ENCODE measurements at regions not wholly inside any gene's neighbourhood (a gene's known extent, or its start where the extent isn't known, plus 50 kb on each side); places are given as distances from the start of the nearest gene placed in this dataset.
A peak's percentile ranks its signal among the peaks of the same experiment; 100 is the strongest.

GRCh38 chr4:35884714-35885480 is 359.4 kb downstream of the ARAP2 start:
- DNase-seq: no peak

- DNase-seq: no peak
Measured at GRCh38 chr4:35897808-35898207, 346.5 kb downstream of the ARAP2 start.

GRCh38 chr4:35900286-35901243 is 343.7 kb downstream of the ARAP2 start:
- DNase-seq: no peak

GRCh38 chr4:35912174-35912573 is 332.1 kb downstream of the ARAP2 start:
- DNase-seq: no peak

- no peak for DNase-seq
Measured at GRCh38 chr4:35918491-35918977, 325.8 kb downstream of the ARAP2 start.

GRCh38 chr4:35925806-35926205 is 318.5 kb downstream of the ARAP2 start:
- DNase-seq: no peak

GRCh38 chr4:35926788-35927187 is 317.5 kb downstream of the ARAP2 start:
- no peak for DNase-seq

GRCh38 chr4:35933901-35934300 is 310.4 kb downstream of the ARAP2 start:
- DNase-seq: no peak

GRCh38 chr4:35934320-35934981 is 309.9 kb downstream of the ARAP2 start:
- DNase-seq: peak; percentile 73

GRCh38 chr4:35938936-35939335 is 305.4 kb downstream of the ARAP2 start:
- DNase-seq: no peak

GRCh38 chr4:35939751-35940150 is 304.6 kb downstream of the ARAP2 start:
- DNase-seq: peak; percentile 7

GRCh38 chr4:35942092-35942491 is 302.2 kb downstream of the ARAP2 start:
- no peak for DNase-seq

- DNase-seq: no peak
Measured at GRCh38 chr4:35943606-35944005, 300.7 kb downstream of the ARAP2 start.

- DNase-seq: no peak
Measured at GRCh38 chr4:35948171-35948570, 296.1 kb downstream of the ARAP2 start.

GRCh38 chr4:35950442-35950841 is 293.9 kb downstream of the ARAP2 start:
- DNase-seq: no peak

- DNase-seq: no peak
Measured at GRCh38 chr4:35952751-35953150, 291.6 kb downstream of the ARAP2 start.

GRCh38 chr4:35963383-35963782 is 280.9 kb downstream of the ARAP2 start:
- DNase-seq: no peak

GRCh38 chr4:35963974-35964515 is 280.3 kb downstream of the ARAP2 start:
- no peak for DNase-seq

- DNase-seq: peak; percentile 37
Measured at GRCh38 chr4:35965300-35965699, 279.0 kb downstream of the ARAP2 start.

GRCh38 chr4:35966566-35966965 is 277.7 kb downstream of the ARAP2 start:
- DNase-seq: no peak

GRCh38 chr4:35970366-35970960 is 273.9 kb downstream of the ARAP2 start:
- no peak for DNase-seq

GRCh38 chr4:35972814-35973213 is 271.5 kb downstream of the ARAP2 start:
- no peak for DNase-seq

Measured in NCI-H446 treated with DMSO at 0.1 percent for 48 hours (cell line).